H1 (cell line): ENCODE measurements at regions not wholly inside any gene's neighbourhood (a gene's known extent, or its start where the extent isn't known, plus 50 kb on each side); places are given as distances from the start of the nearest gene placed in this dataset.

Experiments used
- CTCF ChIA-PET: fragments of 300-600 bp; sonication (Branson Sonifier 250); formaldehyde crosslinking; loops from one replicate; lab custom pipeline; 2021; ENCODE audit not compliant: partially characterized antibody; lab: Charles Lee
- POLR2A ChIA-PET: fragments of 300-600 bp; sonication (Branson Sonifier 250); formaldehyde crosslinking; loops from one replicate; lab custom pipeline; 2021; ENCODE audit warnings: inconsistent platforms; ENCODE audit not compliant: partially characterized antibody; lab: Charles Lee
- DNase-seq, 2 experiments: peaks; one replicate each; pipeline versions ENCODE4 v3.0.0 to v3.0.0-alpha.2; 2010 to 2022; ENCODE audit warnings: low spot score in 2 of 2, low read depth in 1 of 2, mixed read lengths in 1 of 2
- FAIRE-seq: peaks from 2 replicates; lab custom pipeline; 2011; peaks lifted over from hg19 to GRCh38; lab: Jason Lieb, UNC
- H2AFZ ChIP-seq: 2 replicates; pipeline ENCODE4 v1.8.1; 2012; ENCODE audit warnings: low read length, inconsistent platforms
- H2AK5ac ChIP-seq: 2 replicates; pipeline ENCODE4 v1.6.1; 2013; ENCODE audit warnings: low read depth, low read length
- H2BK120ac ChIP-seq: replicated peaks from 2 replicates; pipeline ENCODE3; 2013; ENCODE audit warnings: low read depth, low read length, inconsistent platforms
- H2BK12ac ChIP-seq: 2 replicates; pipeline ENCODE4 v1.6.1; 2013; ENCODE audit warnings: low read depth, low read length
- H2BK15ac ChIP-seq: 2 replicates; pipeline ENCODE4 v1.6.1; 2013; ENCODE audit warnings: low read length
- H2BK20ac ChIP-seq: 2 replicates; pipeline ENCODE4 v1.6.1; 2013; ENCODE audit warnings: low read length
- H2BK5ac ChIP-seq: 2 replicates; pipeline ENCODE4 v1.6.1; 2013; ENCODE audit warnings: low read depth, low read length
- H3K14ac ChIP-seq: 2 replicates; pipeline ENCODE4 v1.6.1; 2013; ENCODE audit warnings: inconsistent platforms; ENCODE audit not compliant: insufficient read length
- H3K18ac ChIP-seq: 2 replicates; pipeline ENCODE4 v1.6.1; 2013; ENCODE audit warnings: low read length; ENCODE audit errors: extremely low read depth
- H3K23ac ChIP-seq: 2 replicates; pipeline ENCODE4 v1.6.1; 2013; ENCODE audit warnings: inconsistent platforms; ENCODE audit not compliant: insufficient read length
- H3K23me2 ChIP-seq: 2 replicates; pipeline ENCODE4 v1.6.1; 2013; ENCODE audit warnings: low read depth, low read length
- H3K27ac ChIP-seq: 2 replicates; pipeline ENCODE4 v1.6.1; 2011; ENCODE audit warnings: low read depth, low read length, inconsistent platforms
- H3K27me3 ChIP-seq, 4 experiments: replicated peaks in 1 of 4; 1 replicate in 1 of 4; 2 replicates in 3 of 4; pipeline versions ENCODE4 v1.6.1 to v1.8.1; 2011 to 2013; ENCODE audit warnings: low read length in 3 of 4, mild to moderate bottlenecking in 3 of 4, inconsistent platforms in 2 of 4, mixed read lengths in 2 of 4, moderate library complexity in 1 of 4; ENCODE audit not compliant: control insufficient read depth in 3 of 4, insufficient read depth in 3 of 4; ENCODE audit errors: extremely low read depth in 1 of 4
- H3K36me3 ChIP-seq, 4 experiments: 2 replicates each; pipeline versions ENCODE4 v1.6.1 to v1.8.1; 2011 to 2013; ENCODE audit warnings: mild to moderate bottlenecking in 4 of 4, low read length in 3 of 4, moderate library complexity in 2 of 4, control low read depth in 1 of 4, inconsistent platforms in 1 of 4; ENCODE audit not compliant: insufficient read depth in 4 of 4, control insufficient read depth in 2 of 4
- H3K4ac ChIP-seq: replicated peaks from 2 replicates; pipeline ENCODE3; 2013; ENCODE audit warnings: low read length, low read depth, mixed read lengths, inconsistent platforms; ENCODE audit not compliant: insufficient read length
- H3K4me1 ChIP-seq, 4 experiments: replicated peaks in 1 of 4; 1 replicate in 1 of 4; 2 replicates in 3 of 4; pipeline versions ENCODE4 v1.6.1 to v1.8.1; 2011 to 2013; ENCODE audit warnings: low read length in 3 of 4, inconsistent platforms in 2 of 4, mixed read lengths in 1 of 4; ENCODE audit not compliant: insufficient read depth in 4 of 4, control insufficient read depth in 3 of 4
- H3K4me2 ChIP-seq, 2 experiments: 2 replicates each; pipeline versions ENCODE4 v1.6.1 to v1.8.1; 2011 to 2013; ENCODE audit warnings: low read depth in 2 of 2, low read length in 2 of 2, control low read depth in 1 of 2, inconsistent platforms in 1 of 2, mild to moderate bottlenecking in 1 of 2; ENCODE audit not compliant: insufficient read depth in 1 of 2
- H3K4me3 ChIP-seq, 4 experiments: fragments of 200-600, 300-600 bp in 1 of 4; sonication (generic), shearing (Covaris generic), sonication (Bioruptor Twin) in 1 of 4; 2 replicates each; pipeline versions ENCODE4 v1.5.1 to v1.8.1; 2011 to 2016; ENCODE audit warnings: low read length in 4 of 4, low read depth in 3 of 4, control low read depth in 2 of 4, inconsistent platforms in 2 of 4, mild to moderate bottlenecking in 2 of 4, mixed read lengths in 1 of 4, moderate library complexity in 1 of 4; ENCODE audit not compliant: insufficient read depth in 2 of 4; ENCODE audit errors: extremely low read depth in 1 of 4
- H3K56ac ChIP-seq: replicated peaks from 2 replicates; pipeline ENCODE3; 2013; ENCODE audit warnings: low read depth, mild to moderate bottlenecking, mixed read lengths, low read length, inconsistent platforms; ENCODE audit not compliant: insufficient read length
- H3K79me1 ChIP-seq: 2 replicates; pipeline ENCODE4 v1.6.1; 2013; ENCODE audit warnings: low read depth, low read length, control low read depth
- H3K79me2 ChIP-seq, 2 experiments: 2 replicates each; pipeline versions ENCODE4 v1.6.1 to v1.8.1; 2012 to 2013; ENCODE audit warnings: low read length in 2 of 2, mild to moderate bottlenecking in 2 of 2, inconsistent platforms in 1 of 2; ENCODE audit not compliant: insufficient read depth in 2 of 2, control insufficient read depth in 1 of 2
- H3K9ac ChIP-seq, 4 experiments: replicated peaks in 1 of 4; 1 replicate in 1 of 4; 2 replicates in 3 of 4; pipeline versions ENCODE4 v1.6.1 to v1.8.1; 2011 to 2013; ENCODE audit warnings: low read depth in 3 of 4, low read length in 3 of 4, control low read depth in 2 of 4, mild to moderate bottlenecking in 2 of 4, moderate library complexity in 2 of 4, inconsistent platforms in 1 of 4; ENCODE audit errors: extremely low read depth in 1 of 4
- H3K9me3 ChIP-seq, 2 experiments: 2 replicates each; pipeline versions ENCODE4 v1.6.1 to v1.8.1; 2012 to 2013; ENCODE audit warnings: mild to moderate bottlenecking in 2 of 2, moderate library complexity in 2 of 2, control low read depth in 1 of 2, inconsistent platforms in 1 of 2, low read depth in 1 of 2, low read length in 1 of 2, mixed read lengths in 1 of 2; ENCODE audit not compliant: insufficient read depth in 2 of 2
- H4K20me1 ChIP-seq, 2 experiments: replicated peaks in 1 of 2; 2 replicates each; pipeline versions ENCODE3 to v1.8.1; 2011 to 2013; ENCODE audit warnings: inconsistent platforms in 2 of 2, low read length in 2 of 2, mild to moderate bottlenecking in 1 of 2; ENCODE audit not compliant: insufficient read depth in 2 of 2, control insufficient read depth in 1 of 2
- H4K5ac ChIP-seq: 2 replicates; pipeline ENCODE4 v1.6.1; 2013; ENCODE audit warnings: low read length, low read depth, mixed read lengths, inconsistent platforms; ENCODE audit not compliant: insufficient read length
- H4K8ac ChIP-seq: 2 replicates; pipeline ENCODE4 v1.8.0; 2013; ENCODE audit warnings: mild to moderate bottlenecking, moderate library complexity, low read length, inconsistent platforms; ENCODE audit not compliant: insufficient read depth; ENCODE audit errors: extremely low read depth
- H4K91ac ChIP-seq: replicated peaks from 2 replicates; pipeline ENCODE3; 2013; ENCODE audit warnings: low read length, mixed read lengths, inconsistent platforms; ENCODE audit not compliant: insufficient read length
- EZH2 ChIP-seq: fragments of 200-600 bp; sonication (generic); IDR thresholded peaks from 2 replicates; pipeline ENCODE4 v1.7.1; 2012; ENCODE audit warnings: low read depth, mild to moderate bottlenecking, moderate library complexity, low read length, inconsistent platforms; ENCODE audit not compliant: severe bottlenecking
- HDAC2 ChIP-seq, 2 experiments: fragments of 300-600 bp in 1 of 2; sonication (generic) in 1 of 2; IDR thresholded peaks; 2 replicates each; pipeline ENCODE4 v1.6.1; 2011 to 2012; ENCODE audit warnings: low read depth in 2 of 2, low read length in 2 of 2, mild to moderate bottlenecking in 2 of 2, moderate library complexity in 2 of 2, borderline replicate concordance in 1 of 2, inconsistent platforms in 1 of 2
- SIX5 ChIP-seq: IDR thresholded peaks from 2 replicates; pipeline ENCODE4 v1.6.1; 2011; ENCODE audit warnings: mild to moderate bottlenecking, low read depth, low read length
- TCF12 ChIP-seq: IDR thresholded peaks from 2 replicates; pipeline ENCODE4 v1.6.1; 2011; ENCODE audit warnings: low read depth, mild to moderate bottlenecking, low read length
- TEAD4 ChIP-seq: IDR thresholded peaks from 2 replicates; pipeline ENCODE4 v1.6.1; 2012; ENCODE audit warnings: low read depth, low read length, inconsistent platforms, mixed read lengths
- WGBS, 2 experiments: shearing (Covaris generic) in 1 of 2; methylation state at CpG; one replicate each; pipeline versions ENCODE4 v1.1.6 to v1.1.7; 2013 to 2015; ENCODE audit warnings: low lambda C conversion rate in 2 of 2, mixed read lengths in 2 of 2, inconsistent platforms in 1 of 2, low coverage in 1 of 2, missing lambda C conversion rate in 1 of 2; ENCODE audit not compliant: insufficient replicate concordance in 2 of 2, insufficient coverage in 1 of 2, insufficient read length in 1 of 2; ENCODE audit errors: extremely low coverage in 1 of 2, missing lambda C conversion rate in 1 of 2; 5-methylcytosine and 5-hydroxymethylcytosine counted together
- TF ChIP-seq, protein P1 (sequence below), 3 experiments: IDR thresholded peaks; 1 replicate in 2 of 3; 2 replicates in 1 of 3; pipeline versions ENCODE4 v1.5.1 to v1.6.1; 2011; ENCODE audit warnings: low read length in 3 of 3, mild to moderate bottlenecking in 3 of 3, inconsistent platforms in 2 of 3, low read depth in 1 of 3, moderate library complexity in 1 of 3; ENCODE audit not compliant: insufficient read depth in 1 of 3; ENCODE audit errors: control extremely low read depth in 1 of 3

DNA sequence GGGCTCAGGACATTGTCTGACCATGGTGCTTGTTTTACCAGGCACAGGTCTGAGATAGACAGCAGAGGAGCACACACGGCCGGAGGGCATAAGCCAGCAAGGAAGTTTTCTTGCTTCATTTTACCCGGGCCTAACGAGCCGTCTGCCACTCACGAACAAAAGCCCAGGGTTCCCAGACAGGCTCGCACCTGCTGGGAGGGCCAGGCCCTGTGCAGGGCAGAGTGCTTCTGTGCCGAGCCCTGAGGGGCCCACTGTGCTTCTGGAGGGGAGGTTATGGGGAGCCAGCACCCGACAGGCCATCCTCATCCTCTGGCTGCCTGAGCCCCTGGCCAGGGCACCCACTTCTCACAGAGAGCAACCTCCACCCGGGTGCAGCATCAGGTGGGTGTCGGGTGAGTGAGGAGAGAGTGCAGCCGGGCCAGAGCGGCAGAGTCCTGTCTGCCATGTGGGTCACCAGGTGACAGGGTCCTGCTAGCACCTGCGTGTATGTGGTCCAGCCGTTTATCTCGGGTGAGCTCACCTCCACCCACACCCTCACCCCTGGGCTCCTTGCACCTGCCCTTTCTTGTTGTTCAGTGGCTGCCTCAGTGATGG, 297.9 kb downstream of the NDUFA10 start:
- H3K27ac ChIP-seq, result no peak overlapping the region
- no peak overlapping the region for H2BK15ac ChIP-seq
- no peaks in the 10 kb centered on the region; the same call in 1 of the 2 replicates for H3K23me2 ChIP-seq
- 86% methylated on average over 13 of the region's 16 CpGs; no CpG with 5 or more reads in 1 of the 2 experiments for WGBS, 2 experiments
- H3K4ac ChIP-seq, result no peak overlapping the region
- no peak overlapping the region for H3K4me3 ChIP-seq
- ChIA-PET CTCF (no interaction called here), POLR2A (no interaction called here)
- no peak overlapping the region for H4K8ac ChIP-seq
- H4K5ac ChIP-seq, result no peak overlapping the region
- no peaks in the 10 kb centered on the region for H3K36me3 ChIP-seq
- no peak for FAIRE-seq
- no peak overlapping the region for H3K56ac ChIP-seq
- H2BK20ac ChIP-seq, result no peak overlapping the region
- H3K23ac ChIP-seq, result no peak overlapping the region
- H3K27me3 ChIP-seq, result no peaks in the 10 kb centered on the region
- no peak overlapping the region for H3K18ac ChIP-seq
- H2BK120ac ChIP-seq, result no peak overlapping the region
- H2AK5ac ChIP-seq, result no peak overlapping the region
- H3K9me3 ChIP-seq, result no peaks in the 10 kb centered on the region
- no peak overlapping the region for H3K14ac ChIP-seq
- no peaks in the 10 kb centered on the region for H3K79me2 ChIP-seq
- no peak overlapping the region for H2AFZ ChIP-seq
- H3K4me1 ChIP-seq, result no peaks in the 10 kb centered on the region; a peak in 2 of 7 replicates
- DNase-seq, result no peak
- peaks cover 0 to 2% of the 10 kb centered on the region in 2 experiments for H4K20me1 ChIP-seq
- no peak overlapping the region for H4K91ac ChIP-seq
- no peak overlapping the region for H3K4me2 ChIP-seq
- H3K79me1 ChIP-seq, result no peaks in the 10 kb centered on the region
- no peak overlapping the region for H3K9ac ChIP-seq
- no peak overlapping the region for H2BK12ac ChIP-seq
- no peak overlapping the region for H2BK5ac ChIP-seq
- TF ChIP-seq, protein P1, sequence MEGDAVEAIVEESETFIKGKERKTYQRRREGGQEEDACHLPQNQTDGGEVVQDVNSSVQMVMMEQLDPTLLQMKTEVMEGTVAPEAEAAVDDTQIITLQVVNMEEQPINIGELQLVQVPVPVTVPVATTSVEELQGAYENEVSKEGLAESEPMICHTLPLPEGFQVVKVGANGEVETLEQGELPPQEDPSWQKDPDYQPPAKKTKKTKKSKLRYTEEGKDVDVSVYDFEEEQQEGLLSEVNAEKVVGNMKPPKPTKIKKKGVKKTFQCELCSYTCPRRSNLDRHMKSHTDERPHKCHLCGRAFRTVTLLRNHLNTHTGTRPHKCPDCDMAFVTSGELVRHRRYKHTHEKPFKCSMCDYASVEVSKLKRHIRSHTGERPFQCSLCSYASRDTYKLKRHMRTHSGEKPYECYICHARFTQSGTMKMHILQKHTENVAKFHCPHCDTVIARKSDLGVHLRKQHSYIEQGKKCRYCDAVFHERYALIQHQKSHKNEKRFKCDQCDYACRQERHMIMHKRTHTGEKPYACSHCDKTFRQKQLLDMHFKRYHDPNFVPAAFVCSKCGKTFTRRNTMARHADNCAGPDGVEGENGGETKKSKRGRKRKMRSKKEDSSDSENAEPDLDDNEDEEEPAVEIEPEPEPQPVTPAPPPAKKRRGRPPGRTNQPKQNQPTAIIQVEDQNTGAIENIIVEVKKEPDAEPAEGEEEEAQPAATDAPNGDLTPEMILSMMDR (IDR thresholded peaks at IDR 0.05; ENCODE audit: control extremely low read depth in 1 of 3, insufficient read depth in 1 of 3, low read depth in 1 of 3, low read length in 3 of 3), result no peak
- TF ChIP-seq SIX5 (no peak), EZH2 (no peak), TEAD4 (no peak), TCF12 (no peak), HDAC2 (IDR thresholded peaks at IDR 0.05; ENCODE audit: borderline replicate concordance in 1 of 2, low read depth in 2 of 2, low read length in 2 of 2) (no peak)
